Kidney glomerular epithelial cell (primary cell): ENCODE measurements at regions not wholly inside any gene's neighbourhood (a gene's known extent, or its start where the extent isn't known, plus 50 kb on each side); places are given as distances from the start of the nearest gene placed in this dataset.

ENCODE experiments used
- DNase-seq: peaks from one replicate; lab custom pipeline; 2025; lab: John Stamatoyannopoulos, UW

GRCh38 chr13:97797553-97797952, 155.9 kb upstream of the IPO5 start:
- no peak for DNase-seq

GRCh38 chr13:97798171-97798821, 155.2 kb upstream of the IPO5 start:
- no peak for DNase-seq

GRCh38 chr13:97798836-97799235, 154.6 kb upstream of the IPO5 start:
- DNase-seq = no peak

DNA sequence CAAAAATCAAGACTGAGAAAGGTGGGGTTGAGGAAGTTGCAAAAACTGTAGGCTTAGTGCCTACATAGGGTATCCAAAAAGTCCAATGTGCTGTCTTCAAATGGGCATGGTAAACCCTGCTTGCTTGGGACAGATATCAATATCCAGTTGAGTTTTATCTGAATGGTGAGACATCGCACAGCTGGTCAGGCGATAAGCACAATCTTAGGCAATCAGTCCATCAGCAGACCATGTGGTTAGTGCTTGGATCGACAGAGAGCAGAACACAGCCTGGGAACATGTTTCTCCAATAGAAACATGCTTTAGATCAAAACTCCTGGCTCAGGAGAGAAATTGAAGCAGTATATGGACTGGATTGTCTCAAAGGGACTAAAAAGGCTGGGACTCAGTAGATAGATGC, 151.3 kb upstream of the IPO5 start:
- DNase-seq = no peak

DNA sequence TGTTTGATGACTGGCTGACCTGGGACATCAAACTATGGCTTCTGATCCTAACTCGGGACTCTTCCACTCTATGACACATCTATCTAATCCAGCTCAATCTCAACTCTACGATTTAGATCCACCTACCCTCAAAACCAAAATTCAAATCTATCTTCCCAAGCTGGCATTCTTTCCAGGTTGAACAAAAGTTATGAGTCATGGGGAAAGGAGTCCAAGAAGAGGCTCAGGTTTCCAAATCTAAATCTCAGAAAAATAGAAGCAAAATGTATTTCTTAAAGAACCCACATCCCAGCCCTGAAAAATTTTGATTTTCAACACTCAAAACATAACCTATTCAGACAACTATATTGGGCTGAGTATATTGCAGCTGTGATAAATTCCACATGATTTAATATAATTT, 143.9 kb upstream of the IPO5 start:
- DNase-seq = no peak

DNA sequence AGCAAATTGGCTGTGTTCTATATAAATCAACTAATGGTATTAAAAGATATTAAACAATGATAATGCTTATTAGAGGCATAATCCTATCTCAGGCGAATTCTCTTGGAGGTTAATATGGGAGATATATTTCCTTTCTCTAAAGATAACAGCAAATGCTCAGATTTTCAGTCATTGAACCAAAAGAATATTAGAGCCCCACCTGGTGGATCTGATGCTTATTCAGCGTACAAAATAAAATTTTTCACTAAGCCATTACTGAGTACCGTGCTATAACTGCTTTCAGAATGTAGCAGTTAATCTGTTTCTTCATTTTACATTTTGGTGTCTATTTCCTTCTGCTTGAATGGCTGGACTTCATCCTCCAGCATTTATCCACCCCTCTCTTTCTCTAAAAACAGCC, 143.3 kb upstream of the IPO5 start:
- DNase-seq = peak; percentile 5

GRCh38 chr13:97822377-97822776, 131.1 kb upstream of the IPO5 start:
- DNase-seq = no peak

DNA sequence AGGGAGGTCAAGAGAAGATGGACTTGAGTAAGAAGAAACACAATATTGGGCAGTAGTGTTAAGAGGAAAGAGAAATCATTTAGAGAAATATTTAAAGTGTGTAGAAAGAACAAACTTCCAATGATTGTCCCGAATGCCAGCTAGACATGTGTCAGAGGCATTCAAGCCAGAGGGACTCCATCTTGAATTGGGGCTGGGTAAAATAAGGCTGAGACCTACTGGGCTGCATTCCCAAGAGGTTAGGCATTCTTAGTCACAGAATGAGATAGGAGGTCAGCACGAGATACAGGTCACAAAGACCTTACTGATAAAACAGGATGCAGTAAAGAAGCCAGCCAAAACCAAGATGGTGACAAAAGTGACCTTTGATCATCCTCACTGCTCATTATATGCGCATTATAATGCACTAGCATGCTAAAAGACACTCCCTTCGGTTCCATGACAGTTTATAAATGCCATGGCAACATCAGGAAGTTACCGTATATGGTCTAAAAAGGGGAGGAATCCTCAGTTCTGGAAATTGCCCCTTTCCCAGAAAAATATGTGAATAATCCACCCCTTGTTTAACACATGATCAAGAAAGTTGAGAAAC, 127.0 kb upstream of the IPO5 start:
- DNase-seq = no peak

GRCh38 chr13:97834250-97834649, 119.2 kb upstream of the IPO5 start:
- no peak for DNase-seq

DNA sequence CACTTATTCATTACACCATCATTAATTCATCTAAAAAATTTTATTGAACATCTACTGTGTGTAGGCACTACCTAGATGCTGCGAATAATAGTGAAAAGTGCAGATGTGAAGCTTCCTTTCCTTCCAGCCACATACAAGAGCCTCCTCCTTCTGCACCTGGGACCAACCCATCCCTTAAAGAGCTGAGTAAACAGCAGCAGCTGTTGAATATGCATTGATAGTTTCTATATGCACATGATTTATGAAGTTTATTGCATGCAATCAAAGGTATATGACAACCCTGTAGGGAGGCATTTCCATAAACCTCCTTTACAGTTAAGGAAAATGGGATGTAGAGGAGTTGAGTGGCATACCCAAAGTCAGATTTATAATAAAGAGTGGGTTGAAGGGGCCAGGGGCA, 110.3 kb upstream of the IPO5 start:
- no peak for DNase-seq

- no peak for DNase-seq
Observed at GRCh38 chr13:97844151-97844550, 109.3 kb upstream of the IPO5 start.

DNA sequence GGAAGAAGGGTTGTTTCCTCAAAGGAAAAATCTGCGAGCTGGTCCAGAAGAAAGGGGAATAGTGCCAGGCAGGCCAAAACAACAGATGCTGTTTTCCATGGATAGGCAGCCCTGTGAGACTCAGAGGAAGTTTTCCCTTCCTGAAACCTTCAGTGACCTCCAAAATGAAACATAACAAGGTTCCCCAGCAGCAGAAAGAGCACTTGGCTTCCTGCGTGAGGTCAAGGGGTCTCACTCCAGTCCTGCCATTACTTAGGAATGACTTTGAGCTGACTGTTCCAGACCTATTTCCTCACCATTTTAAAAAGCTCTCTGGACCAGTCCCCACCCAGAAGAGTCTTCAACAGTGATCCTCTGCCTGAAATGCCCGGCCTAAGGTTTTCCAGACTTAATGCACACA, 104.6 kb upstream of the IPO5 start:
- no peak for DNase-seq

DNA sequence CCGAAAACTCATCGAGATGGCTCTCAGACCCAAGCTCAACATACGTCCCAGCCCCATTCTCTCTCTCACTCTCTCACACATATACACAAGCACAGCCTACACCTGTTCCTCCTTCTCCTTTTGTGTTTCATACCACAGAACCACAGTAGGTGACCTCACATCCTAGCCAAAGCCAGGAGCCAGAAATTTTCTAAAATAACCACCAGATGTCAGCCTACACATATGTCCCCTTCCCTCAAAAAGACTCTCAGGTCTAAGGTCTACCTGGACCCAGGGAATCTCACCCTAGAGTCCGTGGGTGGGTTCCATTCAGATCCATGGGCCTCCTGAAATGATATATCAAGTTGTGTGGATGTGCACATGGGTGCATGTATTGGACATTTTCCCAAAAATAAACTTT, 104.2 kb upstream of the IPO5 start:
- peak; percentile 45 for DNase-seq

DNA sequence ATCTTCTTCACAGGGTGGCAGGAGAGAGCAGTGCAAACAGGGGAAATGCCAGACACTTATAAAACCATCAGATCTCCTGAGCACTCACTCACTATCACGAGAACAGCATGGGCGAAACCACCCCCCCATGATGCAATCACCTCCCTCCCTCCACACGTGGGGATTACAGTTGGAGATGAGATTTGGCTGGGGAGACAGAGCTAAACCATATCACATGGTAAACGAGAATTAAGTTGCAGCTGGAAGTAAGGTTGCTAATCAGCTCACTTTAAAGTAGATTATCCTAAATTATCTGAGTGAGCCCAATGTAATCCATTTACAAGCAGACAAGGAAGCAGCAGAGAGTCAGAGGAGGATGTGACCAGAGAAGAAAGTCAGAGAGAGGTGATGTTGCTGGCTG, 102.2 kb upstream of the IPO5 start:
- DNase-seq = no peak

DNA sequence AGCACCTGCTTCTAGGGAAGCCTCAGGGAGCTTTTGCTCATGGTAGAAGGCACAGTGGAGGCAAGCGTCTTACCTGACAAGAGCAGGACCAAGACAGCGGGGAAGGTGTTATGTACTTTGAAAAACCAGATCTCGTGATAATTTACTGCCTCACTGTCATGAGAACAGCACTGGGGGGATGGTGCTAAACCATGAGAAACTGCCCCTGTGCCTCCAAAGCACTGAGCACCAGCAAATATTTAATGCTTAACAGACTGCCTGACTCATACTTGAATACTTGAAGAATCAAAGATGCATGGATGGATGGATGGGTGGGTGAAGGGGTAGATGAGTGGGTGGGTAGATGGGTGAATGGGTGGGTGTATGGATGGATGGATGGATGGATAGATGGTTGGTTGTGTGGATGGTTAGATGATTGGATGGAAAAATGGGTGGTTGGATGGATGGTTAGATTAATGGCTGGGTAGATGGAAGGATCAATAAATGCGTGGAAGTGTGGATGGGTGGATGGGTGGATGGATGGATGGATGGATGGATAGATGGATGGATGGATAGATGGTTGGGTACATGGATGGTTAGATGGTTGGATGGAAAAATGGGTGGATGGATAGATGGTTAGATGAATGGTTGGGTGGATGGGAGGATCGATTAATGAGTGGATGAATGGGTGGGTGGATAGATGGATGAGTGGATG, 101.1 kb upstream of the IPO5 start:
- DNase-seq = no peak

- no peak for DNase-seq
Observed at GRCh38 chr13:97853550-97853949, 99.9 kb upstream of the IPO5 start.

GRCh38 chr13:97855570-97856303, 97.7 kb upstream of the IPO5 start:
- DNase-seq = peak; percentile 70

DNA sequence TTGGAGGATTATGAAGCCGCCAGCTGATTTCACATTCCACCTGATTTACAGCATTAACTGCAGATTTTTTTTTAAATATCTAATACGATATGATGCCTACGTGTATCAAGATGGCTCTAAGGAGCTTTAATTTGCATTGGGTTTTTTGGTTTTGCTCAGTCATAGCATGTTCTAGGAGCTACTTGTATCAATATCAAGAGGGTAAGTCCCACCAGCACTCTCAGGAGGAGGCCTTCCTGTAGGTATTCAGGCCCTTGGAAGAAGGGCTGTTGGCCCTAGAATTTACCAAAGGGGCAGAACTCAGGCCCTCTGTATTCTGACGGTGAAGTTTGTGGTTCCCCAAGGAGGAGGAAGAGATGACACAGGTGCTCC, 97.2 kb upstream of the IPO5 start:
- DNase-seq = no peak

DNA sequence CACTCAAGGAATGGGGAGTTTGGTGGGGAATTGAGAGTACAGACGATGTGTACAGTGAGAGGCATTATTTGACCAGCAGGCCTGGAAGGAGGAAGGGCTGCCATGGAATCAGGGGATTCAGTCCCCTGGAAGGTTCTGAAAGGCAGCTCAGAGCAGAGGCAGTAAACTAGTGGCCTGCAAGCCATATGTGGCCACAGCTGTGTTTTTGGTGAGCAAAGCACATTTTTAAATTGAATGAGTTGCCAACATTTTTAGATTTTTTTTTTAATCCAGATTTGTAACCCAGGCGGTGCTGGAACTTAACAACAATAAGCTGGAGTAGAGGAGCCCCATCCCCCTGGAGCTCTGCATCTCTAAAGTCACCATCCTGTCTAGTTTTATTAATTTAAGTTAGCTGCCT, 95.3 kb upstream of the IPO5 start:
- no peak for DNase-seq

GRCh38 chr13:97866346-97866745, 87.1 kb upstream of the IPO5 start:
- no peak for DNase-seq

GRCh38 chr13:97866751-97867150, 86.7 kb upstream of the IPO5 start:
- DNase-seq = no peak

DNA sequence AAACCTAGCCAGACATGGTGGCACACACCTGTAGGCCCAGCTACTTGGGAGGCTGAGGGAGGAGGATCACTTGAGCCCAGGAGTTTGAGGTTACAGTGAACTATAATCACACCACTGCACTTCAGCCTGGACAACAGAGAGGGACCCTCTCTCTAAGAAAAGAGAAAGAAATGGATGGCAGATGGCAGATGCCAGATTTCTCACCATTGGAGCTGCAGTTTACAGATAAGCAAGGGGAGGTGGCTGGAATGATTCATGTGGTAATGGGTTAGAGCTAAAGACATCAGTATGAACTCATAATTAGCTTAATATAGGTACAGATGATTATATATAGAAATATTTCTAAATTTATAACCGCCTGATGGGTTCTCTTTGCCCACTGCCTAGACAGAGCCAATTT, 80.1 kb upstream of the IPO5 start:
- no peak for DNase-seq

GRCh38 chr13:97875218-97875617, 78.3 kb upstream of the IPO5 start:
- no peak for DNase-seq
